A549 (cell line): ENCODE measurements at regions not wholly inside any gene's neighbourhood (a gene's known extent, or its start where the extent isn't known, plus 50 kb on each side); places are given as distances from the start of the nearest gene placed in this dataset.

Experiments
- ATAC-seq, 2 experiments: fragments of 200-7000 bp in 1 of 2; fragments of >200 bp in 1 of 2; cut with Nextera tagmentation in 1 of 2; cut with Tn5 transposase in 1 of 2; 3 replicates each; pipeline versions ENCODE4 v1.8.0 to v1.9.1; 2018 to 2020; ENCODE audit warnings: mild to moderate bottlenecking in 1 of 2, moderate library complexity in 1 of 2
- CTCF ChIA-PET: fragments of 300-600 bp; sonication (Branson Sonifier 250); formaldehyde crosslinking; extraction: SDS; loops from one replicate; lab custom pipeline; 2021; ENCODE audit warnings: antibody characterized with exemption, inconsistent platforms; lab: Yijun Ruan, JAX
- POLR2A ChIA-PET: fragments of 350-600 bp; formaldehyde crosslinking; extraction: SDS; loops from one replicate; lab custom pipeline; 2021; ENCODE audit warnings: antibody characterized with exemption, inconsistent platforms; lab: Yijun Ruan, JAX
- DNase-seq, 2 experiments: peaks; one replicate each; pipeline versions ENCODE4 v3.0.0 to v3.0.0-alpha.2; 2011 to 2016; ENCODE audit warnings: low read depth in 1 of 2, low spot score in 1 of 2
- FAIRE-seq: peaks from 2 replicates; lab custom pipeline; 2011; peaks lifted over from hg19 to GRCh38; lab: Jason Lieb, UNC
- H3K27ac ChIP-seq, 2 experiments: fragments of >200 bp; sonication (Bioruptor Twin); formaldehyde crosslinking; 3 replicates each; pipeline ENCODE4 v1.5.1; 2016 to 2017
- H3K4me1 ChIP-seq: fragments of >200 bp; sonication (Bioruptor Twin); formaldehyde crosslinking; 3 replicates; pipeline ENCODE4 v1.6.1; 2016
- H3K4me2 ChIP-seq: fragments of >200 bp; sonication (Bioruptor Twin); formaldehyde crosslinking; 3 replicates; pipeline ENCODE4 v1.6.1; 2016
- H3K4me3 ChIP-seq: fragments of >200 bp; sonication (Bioruptor Twin); formaldehyde crosslinking; 3 replicates; pipeline ENCODE4 v1.5.1; 2016
- H3K9me3 ChIP-seq: fragments of >200 bp; sonication (Bioruptor Twin); formaldehyde crosslinking; 3 replicates; pipeline ENCODE4 v1.6.1; 2016
- CHD2 ChIP-seq: fragments of 150-350 bp; IDR thresholded peaks from 2 replicates; pipeline ENCODE4 v1.6.1; 2014; ENCODE audit warnings: low read length; ENCODE audit not compliant: partially characterized antibody
- EHMT2 ChIP-seq: fragments of 200-600 bp; sonication (generic); IDR thresholded peaks from 2 replicates; pipeline ENCODE4 v1.6.1; 2016; ENCODE audit warnings: antibody characterized with exemption, low read depth, mild to moderate bottlenecking, moderate library complexity
- EP300 ChIP-seq, 2 experiments: fragments of >200 bp; sonication (Bioruptor Twin); formaldehyde crosslinking; IDR thresholded peaks; 2 replicates in 1 of 2; 3 replicates in 1 of 2; pipeline ENCODE4 v1.6.1; 2016 to 2017
- ESRRA ChIP-seq: fragments of 150-350 bp; IDR thresholded peaks from 2 replicates; pipeline ENCODE4 v1.6.1; 2014; ENCODE audit warnings: mild to moderate bottlenecking, low read length, borderline replicate concordance
- FOSB ChIP-seq: fragments of 250-450 bp; sonication (Bioruptor Pico); IDR thresholded peaks from 2 replicates; pipeline ENCODE4 v1.5.0; 2020; ENCODE audit warnings: mild to moderate bottlenecking, moderate library complexity
- HOXB5 ChIP-seq: fragments of 250-450 bp; sonication (Bioruptor Pico); IDR thresholded peaks from 2 replicates; pipeline ENCODE4 v1.5.0; 2020; ENCODE audit warnings: mild to moderate bottlenecking, moderate library complexity
- KDM1A ChIP-seq: fragments of 200-600 bp; sonication (generic); IDR thresholded peaks from 2 replicates; pipeline ENCODE4 v1.6.1; 2016; ENCODE audit warnings: low read depth, mild to moderate bottlenecking
- KDM5A ChIP-seq: fragments of 200-600 bp; sonication (generic); IDR thresholded peaks from 2 replicates; pipeline ENCODE4 v1.6.1; 2016; ENCODE audit warnings: antibody characterized with exemption, mild to moderate bottlenecking
- NFE2L2 ChIP-seq: fragments of 150-350 bp; conservative IDR thresholded peaks from 2 replicates; pipeline ENCODE4 v1.6.1; 2014; ENCODE audit warnings: low read length
- NPAS2 ChIP-seq: fragments of 250-450 bp; sonication (Bioruptor Pico); IDR thresholded peaks from 2 replicates; pipeline ENCODE4 v1.8.0; 2022; ENCODE audit warnings: mild to moderate bottlenecking, moderate library complexity, borderline replicate concordance
- PHF8 ChIP-seq: fragments of 200-600 bp; sonication (generic); IDR thresholded peaks from 2 replicates; pipeline ENCODE4 v1.6.1; 2016; ENCODE audit warnings: low read depth, mild to moderate bottlenecking, antibody characterized with exemption, moderate library complexity, borderline replicate concordance
- POLR2A ChIP-seq: IDR thresholded peaks from 2 replicates; pipeline ENCODE4 v1.6.1; 2012; ENCODE audit warnings: mild to moderate bottlenecking, low read length
- RAD21 ChIP-seq, 2 experiments: fragments of >200 bp in 1 of 2; sonication (Bioruptor Twin) in 1 of 2; formaldehyde crosslinking in 1 of 2; IDR thresholded peaks in 1 of 2; conservative IDR thresholded peaks in 1 of 2; 2 replicates in 1 of 2; 3 replicates in 1 of 2; pipeline ENCODE4 v1.6.1; 2012 to 2018; ENCODE audit warnings: inconsistent platforms in 1 of 2
- RCOR1 ChIP-seq: fragments of 150-350 bp; IDR thresholded peaks from 2 replicates; pipeline ENCODE4 v1.6.1; 2014; ENCODE audit warnings: antibody characterized with exemption, low read length, low read depth
- REST ChIP-seq: fragments of 200-600 bp; sonication (generic); IDR thresholded peaks from 2 replicates; pipeline ENCODE4 v1.6.1; 2016; ENCODE audit warnings: antibody characterized with exemption, mild to moderate bottlenecking, moderate library complexity
- RFX5 ChIP-seq: fragments of 450-650 bp; IDR thresholded peaks from 2 replicates; pipeline ENCODE4 v1.7.1; 2014; ENCODE audit warnings: antibody characterized with exemption, mild to moderate bottlenecking, moderate library complexity
- SMC3 ChIP-seq: fragments of >200 bp; sonication (Bioruptor Twin); formaldehyde crosslinking; IDR thresholded peaks from 3 replicates; pipeline ENCODE4 v1.6.1; 2018; ENCODE audit warnings: inconsistent platforms
- SREBF2 ChIP-seq: fragments of 450-650 bp; IDR thresholded peaks from 2 replicates; pipeline ENCODE4 v1.6.1; 2014; ENCODE audit warnings: mild to moderate bottlenecking, moderate library complexity
- TFCP2L1 ChIP-seq: fragments of 250-450 bp; sonication (Bioruptor Pico); IDR thresholded peaks from 2 replicates; pipeline ENCODE4 v1.5.0; 2021; ENCODE audit warnings: mild to moderate bottlenecking
- ZC3H11A ChIP-seq: fragments of 450-650 bp; IDR thresholded peaks from 2 replicates; pipeline ENCODE4 v1.6.1; 2014; ENCODE audit warnings: antibody characterized with exemption, mild to moderate bottlenecking
- ZFP36 ChIP-seq: fragments of 450-650 bp; IDR thresholded peaks from 2 replicates; pipeline ENCODE4 v1.6.1; 2014; ENCODE audit warnings: borderline replicate concordance; ENCODE audit not compliant: partially characterized antibody
- WGBS: methylation state at CpG from one replicate; pipeline ENCODE4 v1.1.6; 2017; ENCODE audit errors: missing lambda C conversion rate; 5-methylcytosine and 5-hydroxymethylcytosine counted together
- TF ChIP-seq, protein P1 (sequence below): fragments of 250-450 bp; sonication (Bioruptor Pico); IDR thresholded peaks from 2 replicates; pipeline ENCODE4 v1.5.0; 2021; ENCODE audit warnings: mild to moderate bottlenecking, moderate library complexity, borderline replicate concordance
- TF ChIP-seq, protein P2 (sequence below): fragments of 250-450 bp; sonication (Bioruptor Pico); IDR thresholded peaks from 2 replicates; pipeline ENCODE4 v1.5.0; 2020; ENCODE audit warnings: low read depth, mild to moderate bottlenecking, moderate library complexity
- TF ChIP-seq, protein P3 (sequence below): fragments of >200 bp; sonication (Bioruptor Twin); formaldehyde crosslinking; IDR thresholded peaks from 3 replicates; pipeline ENCODE4 v1.5.1; 2016
- TF ChIP-seq, protein P4 (sequence below): fragments of 450-650 bp; IDR thresholded peaks from 2 replicates; pipeline ENCODE4 v1.6.1; 2014; ENCODE audit warnings: antibody characterized with exemption

DNA sequence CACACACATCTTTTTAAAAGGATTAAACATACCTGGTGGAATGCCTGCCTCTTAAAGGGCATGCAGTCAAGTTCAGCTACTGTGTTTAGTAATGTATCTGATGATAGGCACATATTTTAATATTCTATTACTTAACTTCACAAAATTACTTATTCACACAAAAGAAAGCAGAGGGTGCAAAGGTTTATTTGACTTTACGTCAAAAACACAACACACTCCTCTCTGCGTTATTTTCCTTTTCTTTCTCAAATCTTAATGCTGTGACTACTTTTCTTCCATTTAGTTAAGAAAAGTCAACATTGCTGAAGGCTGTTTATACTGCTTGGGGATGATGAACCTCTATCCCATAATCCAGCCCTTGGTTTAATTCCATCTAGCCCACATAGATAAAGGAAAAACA lies 127.9 kb upstream of the ST6GAL2 start (continued):
- TF ChIP-seq FOSB (CRISPR knock-in tag), result no peak
- TF ChIP-seq RFX5, result no peak
- TF ChIP-seq, protein P1, sequence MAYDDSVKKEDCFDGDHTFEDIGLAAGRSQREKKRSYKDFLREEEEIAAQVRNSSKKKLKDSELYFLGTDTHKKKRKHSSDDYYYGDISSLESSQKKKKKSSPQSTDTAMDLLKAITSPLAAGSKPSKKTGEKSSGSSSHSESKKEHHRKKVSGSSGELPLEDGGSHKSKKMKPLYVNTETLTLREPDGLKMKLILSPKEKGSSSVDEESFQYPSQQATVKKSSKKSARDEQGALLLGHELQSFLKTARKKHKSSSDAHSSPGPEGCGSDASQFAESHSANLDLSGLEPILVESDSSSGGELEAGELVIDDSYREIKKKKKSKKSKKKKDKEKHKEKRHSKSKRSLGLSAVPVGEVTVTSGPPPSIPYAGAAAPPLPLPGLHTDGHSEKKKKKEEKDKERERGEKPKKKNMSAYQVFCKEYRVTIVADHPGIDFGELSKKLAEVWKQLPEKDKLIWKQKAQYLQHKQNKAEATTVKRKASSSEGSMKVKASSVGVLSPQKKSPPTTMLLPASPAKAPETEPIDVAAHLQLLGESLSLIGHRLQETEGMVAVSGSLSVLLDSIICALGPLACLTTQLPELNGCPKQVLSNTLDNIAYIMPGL (CRISPR knock-in tag), result no peak
- 0 out of 5 replicates have a peak, but pooled peaks have one; percentile 16 to 42 for TF ChIP-seq RAD21 (conservative IDR thresholded peaks at IDR 0.05 in 1 of 2, IDR thresholded peaks at IDR 0.05 in 1 of 2)
- TF ChIP-seq NPAS2 (CRISPR knock-in tag), result no peak
- TF ChIP-seq SMC3, result peak; percentile 36; the same call in 1 of the 3 replicates
- TF ChIP-seq SREBF2, result no peak
- TF ChIP-seq, protein P2, sequence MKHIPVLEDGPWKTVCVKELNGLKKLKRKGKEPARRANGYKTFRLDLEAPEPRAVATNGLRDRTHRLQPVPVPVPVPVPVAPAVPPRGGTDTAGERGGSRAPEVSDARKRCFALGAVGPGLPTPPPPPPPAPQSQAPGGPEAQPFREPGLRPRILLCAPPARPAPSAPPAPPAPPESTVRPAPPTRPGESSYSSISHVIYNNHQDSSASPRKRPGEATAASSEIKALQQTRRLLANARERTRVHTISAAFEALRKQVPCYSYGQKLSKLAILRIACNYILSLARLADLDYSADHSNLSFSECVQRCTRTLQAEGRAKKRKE, result no peak
- TF ChIP-seq, protein P3, sequence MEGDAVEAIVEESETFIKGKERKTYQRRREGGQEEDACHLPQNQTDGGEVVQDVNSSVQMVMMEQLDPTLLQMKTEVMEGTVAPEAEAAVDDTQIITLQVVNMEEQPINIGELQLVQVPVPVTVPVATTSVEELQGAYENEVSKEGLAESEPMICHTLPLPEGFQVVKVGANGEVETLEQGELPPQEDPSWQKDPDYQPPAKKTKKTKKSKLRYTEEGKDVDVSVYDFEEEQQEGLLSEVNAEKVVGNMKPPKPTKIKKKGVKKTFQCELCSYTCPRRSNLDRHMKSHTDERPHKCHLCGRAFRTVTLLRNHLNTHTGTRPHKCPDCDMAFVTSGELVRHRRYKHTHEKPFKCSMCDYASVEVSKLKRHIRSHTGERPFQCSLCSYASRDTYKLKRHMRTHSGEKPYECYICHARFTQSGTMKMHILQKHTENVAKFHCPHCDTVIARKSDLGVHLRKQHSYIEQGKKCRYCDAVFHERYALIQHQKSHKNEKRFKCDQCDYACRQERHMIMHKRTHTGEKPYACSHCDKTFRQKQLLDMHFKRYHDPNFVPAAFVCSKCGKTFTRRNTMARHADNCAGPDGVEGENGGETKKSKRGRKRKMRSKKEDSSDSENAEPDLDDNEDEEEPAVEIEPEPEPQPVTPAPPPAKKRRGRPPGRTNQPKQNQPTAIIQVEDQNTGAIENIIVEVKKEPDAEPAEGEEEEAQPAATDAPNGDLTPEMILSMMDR, result no peak
- no peak for TF ChIP-seq PHF8
- peak; percentile 55 to 66; a peak in 2 of 5 replicates for TF ChIP-seq EP300 (IDR thresholded peaks at IDR 0.05)
- TF ChIP-seq TFCP2L1 (CRISPR knock-in tag), result no peak
- TF ChIP-seq POLR2A, result no peak
- TF ChIP-seq RCOR1, result no peak
- TF ChIP-seq, protein P4, sequence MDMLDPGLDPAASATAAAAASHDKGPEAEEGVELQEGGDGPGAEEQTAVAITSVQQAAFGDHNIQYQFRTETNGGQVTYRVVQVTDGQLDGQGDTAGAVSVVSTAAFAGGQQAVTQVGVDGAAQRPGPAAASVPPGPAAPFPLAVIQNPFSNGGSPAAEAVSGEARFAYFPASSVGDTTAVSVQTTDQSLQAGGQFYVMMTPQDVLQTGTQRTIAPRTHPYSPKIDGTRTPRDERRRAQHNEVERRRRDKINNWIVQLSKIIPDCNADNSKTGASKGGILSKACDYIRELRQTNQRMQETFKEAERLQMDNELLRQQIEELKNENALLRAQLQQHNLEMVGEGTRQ, result no peak
- TF ChIP-seq ESRRA, result no peak
- no peak for TF ChIP-seq HOXB5 (CRISPR knock-in tag)
- no peak for TF ChIP-seq ZC3H11A
- no peak for TF ChIP-seq ZFP36

DNA sequence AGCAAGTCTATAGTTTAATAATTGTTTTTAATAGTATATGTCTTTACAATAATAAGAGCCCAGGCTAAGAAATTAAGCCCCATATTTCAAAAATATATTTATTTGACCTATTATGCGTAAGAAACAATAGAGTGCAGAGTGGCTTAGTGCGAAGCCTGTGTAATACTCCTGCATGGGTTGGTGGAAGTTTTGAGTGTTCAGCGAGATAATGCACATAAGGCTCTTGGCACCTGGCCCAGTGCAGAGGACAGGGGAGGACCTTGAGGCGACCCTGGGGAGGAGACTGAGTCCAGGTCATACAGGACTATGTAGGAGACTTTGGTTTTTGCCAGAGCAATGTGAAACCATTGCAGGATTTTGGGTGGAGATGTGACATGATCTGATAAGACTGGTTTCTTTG lies 132.4 kb upstream of the ST6GAL2 start:
- no peak overlapping the region for H3K4me2 ChIP-seq
- ATAC-seq (no peak), FAIRE-seq (no peak), DNase-seq (peak in 1 of 2 experiments; percentile 44)
- peaks cover 21% of the 10 kb centered on the region for H3K4me1 ChIP-seq
- POLR2A ChIA-PET, result no interaction called here
- TF ChIP-seq SMC3, result 0 out of 3 replicates have a peak, but pooled peaks have one; percentile 8
- no peak for TF ChIP-seq FOSB (CRISPR knock-in tag)
- TF ChIP-seq KDM1A, result no peak
- peak; percentile 20 to 24; a peak in 1 of 5 replicates for TF ChIP-seq RAD21 (conservative IDR thresholded peaks at IDR 0.05 in 1 of 2, IDR thresholded peaks at IDR 0.05 in 1 of 2)
- no peak for TF ChIP-seq KDM5A
- no peak for TF ChIP-seq EHMT2
- no peak for TF ChIP-seq NPAS2 (CRISPR knock-in tag)
- TF ChIP-seq REST, result no peak
- no peak for TF ChIP-seq NFE2L2
- TF ChIP-seq SREBF2, result no peak
- no peak for TF ChIP-seq CHD2
- no peaks in the 10 kb centered on the region for H3K9me3 ChIP-seq
- 59% methylated on average over 4 of the region's 4 CpGs for WGBS
- CTCF ChIA-PET, result interaction anchor here (1.1 kb wide), 2 partner anchors 9 to 15 kb away, joined by 3 read pairs; no protein-coding TSS in a partner anchor
- peak overlapping the region; percentile 5 to 64; a peak in 3 of 6 replicates for H3K27ac ChIP-seq
- no peak overlapping the region for H3K4me3 ChIP-seq
